ENCODE measurements at regions not wholly inside any gene's neighbourhood (a gene's known extent, or its start where the extent isn't known, plus 50 kb on each side); places are given as distances from the start of the nearest gene placed in this dataset.

GRCh38 chr2:129883121-129883520 lies 96.3 kb upstream of the RAB6C start:
- no peak for TF ChIP-seq EZH2 (IDR thresholded peaks at IDR 0.05; ENCODE audit: low read depth)
- H3K36me3 ChIP-seq (ENCODE audit: low read depth): no peaks in the 10 kb centered on the region
- intact Hi-C loops (cut with micrococcal nuclease; ENCODE audit: unreplicated experiment): no loop called here
- H3K27ac ChIP-seq: no peak overlapping the region
- no TSS peak for BruUV-seq (replicated peaks)
- DNase-seq: no peak
- CTCF ChIA-PET: no interaction called here
- no peak overlapping the region for H3K4me2 ChIP-seq
- no peak overlapping the region for H3K4me3 ChIP-seq
- H3K9me2 ChIP-seq (ENCODE audit: insufficient read depth): no peaks in the 10 kb centered on the region
- no peaks in the 10 kb centered on the region for H3K79me2 ChIP-seq (ENCODE audit: low read depth)
- peaks cover 26% of the 10 kb centered on the region for H3K27me3 ChIP-seq (ENCODE audit: insufficient read depth, low read depth)
- H3K9me3 ChIP-seq (ENCODE audit: insufficient read depth, low read depth): no peaks in the 10 kb centered on the region
- H2AFZ ChIP-seq: no peak overlapping the region
- no peaks in the 10 kb centered on the region for H3K4me1 ChIP-seq (replicated peaks; ENCODE audit: insufficient read depth)
- no peaks in the 10 kb centered on the region for H3F3A ChIP-seq (ENCODE audit: insufficient read depth, low read depth)
- H4K20me1 ChIP-seq (ENCODE audit: insufficient read depth): no peaks in the 10 kb centered on the region
- POLR2A ChIA-PET (ENCODE audit: unreplicated experiment): no interaction called here

- no peak for DNase-seq
- H3F3A ChIP-seq (ENCODE audit: insufficient read depth, low read depth): no peaks in the 10 kb centered on the region
- H3K9me2 ChIP-seq (ENCODE audit: insufficient read depth): no peaks in the 10 kb centered on the region
- peaks cover 26% of the 10 kb centered on the region for H3K27me3 ChIP-seq (ENCODE audit: insufficient read depth, low read depth)
- no peak overlapping the region for H3K27ac ChIP-seq
- no TSS peak for BruUV-seq (replicated peaks)
- intact Hi-C loops (cut with micrococcal nuclease; ENCODE audit: unreplicated experiment): no loop called here
- no peaks in the 10 kb centered on the region for H3K36me3 ChIP-seq (ENCODE audit: low read depth)
- H3K4me3 ChIP-seq: no peak overlapping the region
- no peak for TF ChIP-seq CTCF (conservative IDR thresholded peaks at IDR 0.05)
- no peak for TF ChIP-seq EZH2 (IDR thresholded peaks at IDR 0.05; ENCODE audit: low read depth)
- CTCF ChIA-PET: no interaction called here
- no peaks in the 10 kb centered on the region for H3K79me2 ChIP-seq (ENCODE audit: low read depth)
- H4K20me1 ChIP-seq (ENCODE audit: insufficient read depth): no peaks in the 10 kb centered on the region
- POLR2A ChIA-PET (ENCODE audit: unreplicated experiment): no interaction called here
- no peak overlapping the region for H2AFZ ChIP-seq
- H3K4me2 ChIP-seq: no peak overlapping the region
- no peaks in the 10 kb centered on the region for H3K9me3 ChIP-seq (ENCODE audit: insufficient read depth, low read depth)
- no peaks in the 10 kb centered on the region for H3K4me1 ChIP-seq (replicated peaks; ENCODE audit: insufficient read depth)
Measured at GRCh38 chr2:129884221-129884786, 95.2 kb upstream of the RAB6C start.

DNA sequence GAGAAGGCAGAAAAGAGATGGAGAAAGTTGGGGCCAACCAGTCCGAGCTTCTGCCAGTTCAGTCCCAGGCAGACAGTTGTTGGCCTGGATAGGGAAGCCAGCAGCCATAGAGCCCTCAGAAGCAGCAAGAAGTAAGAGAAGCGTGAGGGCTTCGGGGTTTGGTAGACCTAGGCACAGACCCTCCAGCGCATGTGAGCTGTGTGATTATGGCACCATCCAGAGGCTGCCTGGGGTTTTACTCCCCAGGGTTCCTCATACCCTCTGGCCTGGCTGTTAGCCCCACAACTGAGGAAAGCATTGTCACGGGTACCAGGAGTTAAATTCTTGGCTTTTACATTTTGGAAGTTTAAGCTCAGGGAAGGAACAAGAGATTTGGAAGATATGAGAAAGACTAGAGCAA lies 93.7 kb upstream of the RAB6C start:
- no peak for DNase-seq
- Histone ChIP-seq H2AFZ (no peak overlapping the region), H3K36me3 (ENCODE audit: low read depth) (no peaks in the 10 kb centered on the region), H3K27me3 (ENCODE audit: insufficient read depth, low read depth) (peaks cover 26% of the 10 kb centered on the region), H3K79me2 (ENCODE audit: low read depth) (no peaks in the 10 kb centered on the region), H3K9me3 (ENCODE audit: insufficient read depth, low read depth) (no peaks in the 10 kb centered on the region), H3F3A (ENCODE audit: insufficient read depth, low read depth) (no peaks in the 10 kb centered on the region), H3K4me1 (replicated peaks; ENCODE audit: insufficient read depth) (no peaks in the 10 kb centered on the region), H3K9me2 (ENCODE audit: insufficient read depth) (no peaks in the 10 kb centered on the region), H3K4me2 (no peak overlapping the region), H3K27ac (no peak overlapping the region), H3K4me3 (no peak overlapping the region), H4K20me1 (ENCODE audit: insufficient read depth) (no peaks in the 10 kb centered on the region)
- intact Hi-C loops (cut with micrococcal nuclease; ENCODE audit: unreplicated experiment): no loop called here
- POLR2A ChIA-PET (ENCODE audit: unreplicated experiment): no interaction called here
- no TSS peak for BruUV-seq (replicated peaks)
- TF ChIP-seq EZH2 (IDR thresholded peaks at IDR 0.05; ENCODE audit: low read depth) (no peak), CTCF (conservative IDR thresholded peaks at IDR 0.05) (no peak)
- CTCF ChIA-PET: no interaction called here

GRCh38 chr2:129887688-129888266 lies 91.7 kb upstream of the RAB6C start:
- no peak overlapping the region for H2AFZ ChIP-seq
- no peaks in the 10 kb centered on the region for H3K9me3 ChIP-seq (ENCODE audit: insufficient read depth, low read depth)
- ChIA-PET POLR2A (ENCODE audit: unreplicated experiment) (no interaction called here), CTCF (no interaction called here)
- H3K79me2 ChIP-seq (ENCODE audit: low read depth): no peaks in the 10 kb centered on the region
- H3K4me1 ChIP-seq (replicated peaks; ENCODE audit: insufficient read depth): no peaks in the 10 kb centered on the region
- peaks cover 36% of the 10 kb centered on the region for H3K27me3 ChIP-seq (ENCODE audit: insufficient read depth, low read depth)
- no peaks in the 10 kb centered on the region for H4K20me1 ChIP-seq (ENCODE audit: insufficient read depth)
- intact Hi-C loops (cut with micrococcal nuclease; ENCODE audit: unreplicated experiment): no loop called here
- H3F3A ChIP-seq (ENCODE audit: insufficient read depth, low read depth): no peaks in the 10 kb centered on the region
- H3K27ac ChIP-seq: no peak overlapping the region
- no peaks in the 10 kb centered on the region for H3K36me3 ChIP-seq (ENCODE audit: low read depth)
- H3K9me2 ChIP-seq (ENCODE audit: insufficient read depth): no peaks in the 10 kb centered on the region
- no peak for DNase-seq
- no peak overlapping the region for H3K4me3 ChIP-seq
- no TSS peak for BruUV-seq (replicated peaks)
- no peak overlapping the region for H3K4me2 ChIP-seq
- TF ChIP-seq EZH2 (IDR thresholded peaks at IDR 0.05; ENCODE audit: low read depth): no peak
- TF ChIP-seq CTCF (conservative IDR thresholded peaks at IDR 0.05): no peak
